ENCODE measurements at regions not wholly inside any gene's neighbourhood (a gene's known extent, or its start where the extent isn't known, plus 50 kb on each side); places are given as distances from the start of the nearest gene placed in this dataset.

- H3K36me3 Mint-ChIP-seq (ENCODE audit: low read depth) = no peaks in the 10 kb centered on the region
- H3K27me3 Mint-ChIP-seq = peaks cover 5% of the 10 kb centered on the region
Measured at GRCh38 chr3:41080141-41080540, 119.2 kb upstream of the CTNNB1 start.

DNA sequence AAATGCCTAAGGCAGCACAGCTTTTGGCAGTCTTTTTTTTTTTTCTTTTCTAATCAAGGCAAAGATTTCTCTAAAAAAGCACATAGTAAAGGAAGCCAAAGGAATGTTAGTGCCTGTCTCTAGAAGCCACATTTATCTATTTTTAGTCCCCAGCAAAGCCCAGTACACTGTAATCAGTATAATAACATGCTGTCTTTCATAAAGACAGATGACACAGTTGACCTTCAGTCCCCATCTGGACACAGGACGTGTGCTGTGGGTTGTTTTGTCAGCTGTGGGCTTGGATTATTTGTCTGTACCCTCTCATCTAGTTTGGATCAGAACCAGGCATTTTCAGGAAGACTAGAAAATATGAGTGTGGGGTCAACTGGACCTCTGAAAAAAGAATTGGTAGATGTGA, 110.4 kb upstream of the CTNNB1 start:
- Mint-ChIP-seq H3K27me3 (no peaks in the 10 kb centered on the region), H3K9me3 (no peaks in the 10 kb centered on the region), H3K4me1 (ENCODE audit: low read depth) (no peaks in the 10 kb centered on the region), H3K36me3 (ENCODE audit: low read depth) (no peaks in the 10 kb centered on the region), H3K27ac (no peak overlapping the region), H3K4me3 (no peak overlapping the region)

More at GRCh38 chr3:41080141-41080540, 119.2 kb upstream of the CTNNB1 start:
- Mint-ChIP-seq H3K4me1 (ENCODE audit: low read depth) (no peaks in the 10 kb centered on the region), H3K27ac (no peak overlapping the region), H3K4me3 (no peak overlapping the region), H3K9me3 (no peaks in the 10 kb centered on the region)

DNA sequence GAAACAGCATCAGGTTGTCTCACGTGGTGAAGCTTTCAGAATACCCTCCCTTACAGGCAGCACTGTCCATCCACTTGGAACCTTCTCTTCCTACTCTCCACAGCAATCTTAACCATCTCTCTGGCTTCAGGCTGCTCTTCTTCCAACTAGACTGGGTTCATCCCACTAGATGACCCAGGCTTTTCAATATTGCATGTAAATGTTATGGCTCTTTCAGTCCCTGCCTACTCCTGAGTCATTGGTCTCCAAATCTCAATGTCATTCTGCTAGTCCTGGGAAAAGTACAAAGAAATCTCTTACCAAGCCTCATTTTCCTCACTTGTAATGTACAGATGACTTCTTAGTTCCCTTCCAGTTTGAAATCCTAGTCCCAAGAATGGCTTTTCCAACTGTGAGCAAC, 109.7 kb upstream of the CTNNB1 start:
- H3K4me3 Mint-ChIP-seq = no peak overlapping the region
- H3K36me3 Mint-ChIP-seq (ENCODE audit: low read depth) = no peaks in the 10 kb centered on the region
- no peaks in the 10 kb centered on the region for H3K4me1 Mint-ChIP-seq (ENCODE audit: low read depth)
- H3K27ac Mint-ChIP-seq = no peak overlapping the region
- H3K27me3 Mint-ChIP-seq = no peaks in the 10 kb centered on the region
- peaks cover 4% of the 10 kb centered on the region for H3K9me3 Mint-ChIP-seq

DNA sequence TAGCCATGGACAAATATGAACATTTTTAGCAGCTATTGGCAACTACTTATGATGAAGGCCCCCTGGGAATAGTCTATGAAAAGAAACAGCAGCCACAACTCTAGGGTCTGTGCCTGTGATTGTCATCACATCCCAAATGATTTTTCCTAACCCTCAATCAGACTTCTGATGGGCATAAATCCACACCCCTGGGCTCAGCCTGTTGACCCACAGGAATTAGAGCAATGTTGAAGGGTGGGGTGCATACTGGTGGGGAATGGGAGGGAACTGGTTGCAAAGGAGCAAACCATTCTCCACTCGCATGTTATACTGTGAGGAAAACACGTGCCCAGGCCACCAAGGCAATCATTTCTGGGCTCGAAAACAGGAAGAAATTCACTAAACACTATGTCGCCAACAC, 106.5 kb upstream of the CTNNB1 start:
- Mint-ChIP-seq H3K27ac (no peak overlapping the region), H3K27me3 (no peaks in the 10 kb centered on the region), H3K4me1 (ENCODE audit: low read depth) (no peaks in the 10 kb centered on the region), H3K36me3 (ENCODE audit: low read depth) (no peaks in the 10 kb centered on the region), H3K4me3 (no peak overlapping the region), H3K9me3 (peaks cover 4% of the 10 kb centered on the region)

DNA sequence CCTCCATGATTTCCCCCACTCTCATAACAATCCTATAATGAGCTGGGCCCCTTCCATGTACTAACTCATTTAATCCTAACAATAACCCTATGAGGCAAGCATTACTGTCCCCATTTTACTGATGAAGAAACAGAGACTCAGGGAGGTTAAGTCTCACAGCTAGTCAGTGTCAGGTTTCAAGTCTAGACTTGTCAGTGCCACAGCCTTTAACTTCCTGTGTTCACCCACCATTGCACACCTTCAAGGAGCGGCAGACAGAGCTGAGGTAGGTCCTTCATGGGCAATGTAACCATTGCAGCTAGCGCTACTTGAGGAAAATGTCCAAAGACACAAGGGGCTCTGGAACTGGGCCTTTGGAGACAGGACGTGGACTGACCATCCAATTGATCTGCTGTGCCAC, 105.8 kb upstream of the CTNNB1 start:
- H3K4me3 Mint-ChIP-seq = no peak overlapping the region
- no peaks in the 10 kb centered on the region for H3K27me3 Mint-ChIP-seq
- peaks cover 4% of the 10 kb centered on the region for H3K9me3 Mint-ChIP-seq

DNA sequence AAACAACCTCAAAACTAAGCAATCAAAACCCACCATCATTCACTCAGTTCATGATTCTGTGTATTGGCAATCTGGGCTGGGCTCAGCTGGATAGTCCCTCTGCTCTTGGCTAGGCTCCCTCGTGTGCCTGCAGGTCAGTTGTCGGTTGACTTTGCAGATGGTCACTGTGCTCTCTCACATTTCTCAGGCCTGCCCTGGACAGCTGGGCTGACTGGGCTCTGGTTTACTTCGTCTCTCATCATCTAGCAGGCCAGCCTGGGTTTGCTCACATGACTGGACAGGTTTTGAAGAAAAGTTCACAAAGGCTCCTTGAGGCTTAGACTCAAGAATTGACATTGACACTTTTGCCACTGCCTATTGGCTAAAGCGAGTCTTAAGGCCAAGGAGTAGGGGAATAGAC, 105.0 kb upstream of the CTNNB1 start:
- no peak overlapping the region for H3K4me3 Mint-ChIP-seq
- H3K27ac Mint-ChIP-seq = no peak overlapping the region
- H3K27me3 Mint-ChIP-seq = no peaks in the 10 kb centered on the region
- peaks cover 4% of the 10 kb centered on the region for H3K9me3 Mint-ChIP-seq
- no peaks in the 10 kb centered on the region for H3K36me3 Mint-ChIP-seq (ENCODE audit: low read depth)
- H3K4me1 Mint-ChIP-seq (ENCODE audit: low read depth) = no peaks in the 10 kb centered on the region

More for the DNA sequence above, 105.8 kb upstream of the CTNNB1 start:
- no peaks in the 10 kb centered on the region for H3K4me1 Mint-ChIP-seq (ENCODE audit: low read depth)
- no peak overlapping the region for H3K27ac Mint-ChIP-seq
- no peaks in the 10 kb centered on the region for H3K36me3 Mint-ChIP-seq (ENCODE audit: low read depth)

DNA sequence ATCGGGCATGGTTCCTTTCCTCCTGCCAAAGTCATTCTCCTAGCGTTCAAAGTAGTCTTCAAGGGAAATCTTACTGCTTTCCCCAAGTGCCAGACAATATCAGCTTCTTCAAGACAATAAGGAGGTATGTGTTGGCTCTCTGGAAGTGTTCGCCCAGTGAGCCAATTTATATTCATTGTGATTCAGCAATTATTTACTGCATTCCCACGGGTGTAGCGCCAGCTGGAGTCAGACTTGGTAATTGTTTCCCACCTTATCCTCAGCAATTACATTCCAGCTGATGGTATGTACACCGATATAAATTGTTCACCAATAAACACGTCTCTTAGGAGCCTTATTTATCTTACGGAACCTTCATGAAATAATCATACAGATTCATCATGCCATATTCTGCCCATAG, 103.6 kb upstream of the CTNNB1 start:
- Mint-ChIP-seq H3K4me3 (no peak overlapping the region), H3K27me3 (no peaks in the 10 kb centered on the region), H3K27ac (no peak overlapping the region), H3K4me1 (ENCODE audit: low read depth) (no peaks in the 10 kb centered on the region), H3K9me3 (peaks cover 4% of the 10 kb centered on the region), H3K36me3 (ENCODE audit: low read depth) (no peaks in the 10 kb centered on the region)

GRCh38 chr3:41097896-41098496, 101.3 kb upstream of the CTNNB1 start:
- H3K36me3 Mint-ChIP-seq (ENCODE audit: low read depth) = no peaks in the 10 kb centered on the region
- H3K27ac Mint-ChIP-seq = no peak overlapping the region
- H3K9me3 Mint-ChIP-seq = peaks cover 4% of the 10 kb centered on the region
- no peaks in the 10 kb centered on the region for H3K27me3 Mint-ChIP-seq
- H3K4me3 Mint-ChIP-seq = no peak overlapping the region
- H3K4me1 Mint-ChIP-seq (ENCODE audit: low read depth) = no peaks in the 10 kb centered on the region

DNA sequence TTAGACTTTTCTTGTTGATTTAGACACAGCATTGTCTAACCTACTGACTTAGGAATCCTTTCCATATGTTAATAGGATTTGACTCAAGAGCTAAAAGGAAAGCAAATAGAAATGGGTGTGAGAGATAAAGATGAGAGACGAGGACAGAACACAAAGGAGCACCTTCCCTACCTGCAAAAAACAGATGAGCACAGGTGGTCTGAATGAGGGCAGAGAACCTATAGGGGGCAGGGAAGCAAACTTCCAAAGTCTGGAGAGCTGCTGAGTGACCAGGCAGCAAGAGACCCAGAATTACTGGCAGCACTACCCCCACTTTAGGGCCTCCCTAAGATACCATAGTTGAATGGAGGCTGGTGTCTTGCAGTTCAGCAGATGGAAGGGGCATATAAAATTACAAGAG, 98.1 kb upstream of the CTNNB1 start:
- Mint-ChIP-seq H3K9me3 (no peaks in the 10 kb centered on the region), H3K4me1 (ENCODE audit: low read depth) (no peaks in the 10 kb centered on the region), H3K27me3 (no peaks in the 10 kb centered on the region), H3K36me3 (ENCODE audit: low read depth) (no peaks in the 10 kb centered on the region), H3K4me3 (no peak overlapping the region), H3K27ac (no peak overlapping the region)

DNA sequence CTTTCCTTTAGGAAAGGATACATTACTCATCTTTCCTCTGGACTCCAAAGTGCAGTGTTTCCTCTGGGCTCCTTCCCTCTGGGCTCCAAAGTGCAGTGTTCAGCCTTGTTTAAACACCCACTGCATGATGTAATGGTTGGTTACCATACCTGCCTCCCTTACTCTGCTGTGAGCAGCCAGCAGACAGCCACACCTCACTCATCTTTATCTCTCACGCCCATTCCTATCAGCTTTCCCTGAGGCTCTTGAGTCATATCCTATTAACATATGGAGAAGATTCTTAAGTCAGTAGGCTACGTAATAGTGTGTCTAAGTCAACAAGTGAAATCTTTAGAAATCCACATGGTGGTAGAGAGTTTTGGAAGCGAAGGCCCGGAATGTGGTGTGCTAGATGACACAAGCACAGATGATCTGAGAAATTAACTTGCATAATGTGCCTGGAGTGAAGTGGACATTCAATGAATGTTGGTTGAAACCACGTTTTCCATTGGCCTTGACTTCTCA, 97.2 kb upstream of the CTNNB1 start:
- Mint-ChIP-seq H3K27me3 (peaks cover 4% of the 10 kb centered on the region), H3K4me3 (no peak overlapping the region)

GRCh38 chr3:41102750-41103149, 96.6 kb upstream of the CTNNB1 start:
- no peak overlapping the region for H3K27ac Mint-ChIP-seq
- peaks cover 4% of the 10 kb centered on the region for H3K27me3 Mint-ChIP-seq
- H3K9me3 Mint-ChIP-seq = no peaks in the 10 kb centered on the region
- no peak overlapping the region for H3K4me3 Mint-ChIP-seq
- H3K36me3 Mint-ChIP-seq (ENCODE audit: low read depth) = no peaks in the 10 kb centered on the region
- H3K4me1 Mint-ChIP-seq (ENCODE audit: low read depth) = no peaks in the 10 kb centered on the region

More for the DNA sequence above, 97.2 kb upstream of the CTNNB1 start:
- Mint-ChIP-seq H3K4me1 (ENCODE audit: low read depth) (no peaks in the 10 kb centered on the region), H3K9me3 (no peaks in the 10 kb centered on the region), H3K27ac (no peak overlapping the region), H3K36me3 (ENCODE audit: low read depth) (no peaks in the 10 kb centered on the region)

GRCh38 chr3:41103200-41103599, 96.1 kb upstream of the CTNNB1 start:
- Mint-ChIP-seq H3K27ac (no peak overlapping the region), H3K4me1 (ENCODE audit: low read depth) (no peaks in the 10 kb centered on the region), H3K27me3 (peaks cover 4% of the 10 kb centered on the region), H3K36me3 (ENCODE audit: low read depth) (no peaks in the 10 kb centered on the region), H3K4me3 (no peak overlapping the region), H3K9me3 (no peaks in the 10 kb centered on the region)

- Mint-ChIP-seq H3K4me3 (no peak overlapping the region), H3K36me3 (ENCODE audit: low read depth) (no peaks in the 10 kb centered on the region), H3K27ac (no peak overlapping the region)
Measured at GRCh38 chr3:41104147-41104546, 95.2 kb upstream of the CTNNB1 start.

DNA sequence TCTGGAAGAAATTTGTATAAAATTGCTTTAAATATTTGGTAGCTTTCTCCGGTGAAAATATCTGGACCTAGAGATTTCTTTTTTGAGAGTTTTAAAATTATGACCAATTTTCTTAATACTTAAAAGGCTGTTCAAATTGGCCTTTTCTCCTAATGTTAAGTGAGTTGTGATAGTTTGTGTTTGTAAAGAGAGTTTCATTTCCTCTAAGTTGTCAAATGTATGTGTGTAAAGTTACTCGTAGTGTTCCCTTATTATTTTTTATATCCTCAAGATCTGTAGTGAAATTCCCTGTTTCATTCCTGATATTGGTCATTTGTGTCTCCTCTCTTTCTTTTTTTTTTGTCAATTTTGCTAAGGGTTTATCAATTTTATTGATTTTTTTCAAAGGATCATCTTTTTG, 92.6 kb upstream of the CTNNB1 start:
- Mint-ChIP-seq H3K9me3 (no peaks in the 10 kb centered on the region), H3K4me3 (no peak overlapping the region), H3K4me1 (ENCODE audit: low read depth) (no peaks in the 10 kb centered on the region), H3K27ac (no peak overlapping the region), H3K27me3 (peaks cover 4% of the 10 kb centered on the region), H3K36me3 (ENCODE audit: low read depth) (no peaks in the 10 kb centered on the region)

More at GRCh38 chr3:41104147-41104546, 95.2 kb upstream of the CTNNB1 start:
- Mint-ChIP-seq H3K9me3 (no peaks in the 10 kb centered on the region), H3K27me3 (peaks cover 4% of the 10 kb centered on the region), H3K4me1 (ENCODE audit: low read depth) (no peaks in the 10 kb centered on the region)

GRCh38 chr3:41111011-41111410, 88.3 kb upstream of the CTNNB1 start:
- Mint-ChIP-seq H3K27ac (no peak overlapping the region), H3K4me3 (no peak overlapping the region), H3K9me3 (no peaks in the 10 kb centered on the region)

DNA sequence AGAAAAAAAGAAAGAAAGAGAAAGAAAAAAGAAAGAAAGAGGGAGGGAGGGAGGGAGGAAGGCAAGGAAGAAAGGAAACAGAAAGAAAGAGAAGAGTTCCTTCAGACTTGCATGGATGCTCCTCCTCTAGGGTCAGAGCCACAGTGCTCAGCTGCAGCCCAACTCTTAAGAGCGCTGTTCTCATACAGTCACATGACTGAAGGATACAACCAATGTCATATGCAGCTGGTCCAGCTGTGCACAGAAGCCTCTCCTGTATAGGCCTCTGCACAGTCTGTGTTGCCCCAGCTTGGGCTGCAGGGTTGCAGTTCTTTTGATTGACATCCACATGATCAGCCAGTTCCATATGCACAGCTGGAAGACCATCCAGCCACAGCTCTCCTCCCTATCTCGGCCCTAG, 86.8 kb upstream of the CTNNB1 start:
- Mint-ChIP-seq H3K4me3 (no peak overlapping the region), H3K36me3 (ENCODE audit: low read depth) (no peaks in the 10 kb centered on the region), H3K27ac (no peak overlapping the region), H3K4me1 (ENCODE audit: low read depth) (peaks cover 12% of the 10 kb centered on the region), H3K9me3 (no peaks in the 10 kb centered on the region), H3K27me3 (no peaks in the 10 kb centered on the region)

More at GRCh38 chr3:41111011-41111410, 88.3 kb upstream of the CTNNB1 start:
- Mint-ChIP-seq H3K4me1 (ENCODE audit: low read depth) (no peaks in the 10 kb centered on the region), H3K36me3 (ENCODE audit: low read depth) (no peaks in the 10 kb centered on the region), H3K27me3 (peaks cover 4% of the 10 kb centered on the region)

Data from stimulated activated naive CD8-positive, alpha-beta T cell treated with anti-CD3 and anti-CD28 coated beads, Interleukin-15, Interleukin-2, amounts not matched to agents 100 ng/mL and 50 ng/mL, for 24 hours (primary cell).